ENCODE measurements at regions not wholly inside any gene's neighbourhood (a gene's known extent, or its start where the extent isn't known, plus 50 kb on each side); places are given as distances from the start of the nearest gene placed in this dataset.

GRCh38 chr10:113381981-113382509, 170.8 kb upstream of the HABP2 start:
- TF ChIP-seq EZH2 (optimal IDR thresholded peaks at IDR 0.05; ENCODE audit: low read depth, low read length) = no peak
- TF ChIP-seq, protein P1, sequence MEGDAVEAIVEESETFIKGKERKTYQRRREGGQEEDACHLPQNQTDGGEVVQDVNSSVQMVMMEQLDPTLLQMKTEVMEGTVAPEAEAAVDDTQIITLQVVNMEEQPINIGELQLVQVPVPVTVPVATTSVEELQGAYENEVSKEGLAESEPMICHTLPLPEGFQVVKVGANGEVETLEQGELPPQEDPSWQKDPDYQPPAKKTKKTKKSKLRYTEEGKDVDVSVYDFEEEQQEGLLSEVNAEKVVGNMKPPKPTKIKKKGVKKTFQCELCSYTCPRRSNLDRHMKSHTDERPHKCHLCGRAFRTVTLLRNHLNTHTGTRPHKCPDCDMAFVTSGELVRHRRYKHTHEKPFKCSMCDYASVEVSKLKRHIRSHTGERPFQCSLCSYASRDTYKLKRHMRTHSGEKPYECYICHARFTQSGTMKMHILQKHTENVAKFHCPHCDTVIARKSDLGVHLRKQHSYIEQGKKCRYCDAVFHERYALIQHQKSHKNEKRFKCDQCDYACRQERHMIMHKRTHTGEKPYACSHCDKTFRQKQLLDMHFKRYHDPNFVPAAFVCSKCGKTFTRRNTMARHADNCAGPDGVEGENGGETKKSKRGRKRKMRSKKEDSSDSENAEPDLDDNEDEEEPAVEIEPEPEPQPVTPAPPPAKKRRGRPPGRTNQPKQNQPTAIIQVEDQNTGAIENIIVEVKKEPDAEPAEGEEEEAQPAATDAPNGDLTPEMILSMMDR (IDR thresholded peaks at IDR 0.05; ENCODE audit: low read length) = no peak

Measured in MM.1S (cell line).